ENCODE measurements at regions not wholly inside any gene's neighbourhood (a gene's known extent, or its start where the extent isn't known, plus 50 kb on each side); places are given as distances from the start of the nearest gene placed in this dataset.
A peak's percentile ranks its signal among the peaks of the same experiment; 100 is the strongest.

DNA sequence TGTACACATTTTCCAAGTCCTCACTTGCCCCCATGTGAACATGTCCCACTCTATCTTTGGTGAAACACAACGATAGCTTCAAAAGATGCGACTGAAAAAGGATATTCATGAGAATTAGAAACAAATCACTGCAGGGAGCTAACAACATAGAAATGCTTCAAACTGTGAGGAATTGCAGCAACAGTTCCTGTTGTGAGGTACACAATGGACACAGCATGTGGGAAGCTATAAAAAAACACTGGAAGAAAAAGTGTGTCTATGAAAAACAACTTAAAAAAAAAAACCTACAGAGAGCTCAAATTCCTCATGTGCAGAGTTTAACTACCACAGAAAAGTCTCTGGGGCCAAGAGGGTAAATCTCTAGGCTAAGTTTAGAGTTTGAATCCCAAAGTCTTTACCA, 51.6 kb upstream of the BLTP1 start:
- no peak overlapping the region for H3K4me3 ChIP-seq (ENCODE audit: low read depth, low read length)
- ChIA-PET CTCF (interaction anchor here (0.6 to 1.0 kb wide), 2 partner anchors 150 to 448 kb away, joined by 3 to 4 read pairs; no protein-coding TSS in a partner anchor), POLR2A (no interaction called here)
- no peak overlapping the region for H3K27ac ChIP-seq (ENCODE audit: low read depth, low read length)
- no peaks in the 10 kb centered on the region for H3K27me3 ChIP-seq (ENCODE audit: control insufficient read depth, insufficient read depth, low read length)
- TF ChIP-seq, protein P1, sequence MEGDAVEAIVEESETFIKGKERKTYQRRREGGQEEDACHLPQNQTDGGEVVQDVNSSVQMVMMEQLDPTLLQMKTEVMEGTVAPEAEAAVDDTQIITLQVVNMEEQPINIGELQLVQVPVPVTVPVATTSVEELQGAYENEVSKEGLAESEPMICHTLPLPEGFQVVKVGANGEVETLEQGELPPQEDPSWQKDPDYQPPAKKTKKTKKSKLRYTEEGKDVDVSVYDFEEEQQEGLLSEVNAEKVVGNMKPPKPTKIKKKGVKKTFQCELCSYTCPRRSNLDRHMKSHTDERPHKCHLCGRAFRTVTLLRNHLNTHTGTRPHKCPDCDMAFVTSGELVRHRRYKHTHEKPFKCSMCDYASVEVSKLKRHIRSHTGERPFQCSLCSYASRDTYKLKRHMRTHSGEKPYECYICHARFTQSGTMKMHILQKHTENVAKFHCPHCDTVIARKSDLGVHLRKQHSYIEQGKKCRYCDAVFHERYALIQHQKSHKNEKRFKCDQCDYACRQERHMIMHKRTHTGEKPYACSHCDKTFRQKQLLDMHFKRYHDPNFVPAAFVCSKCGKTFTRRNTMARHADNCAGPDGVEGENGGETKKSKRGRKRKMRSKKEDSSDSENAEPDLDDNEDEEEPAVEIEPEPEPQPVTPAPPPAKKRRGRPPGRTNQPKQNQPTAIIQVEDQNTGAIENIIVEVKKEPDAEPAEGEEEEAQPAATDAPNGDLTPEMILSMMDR (IDR thresholded peaks at IDR 0.05; ENCODE audit: low read depth, low read length): no peak
- H3K9me3 ChIP-seq (ENCODE audit: control insufficient read depth, insufficient read depth, low read length): no peaks in the 10 kb centered on the region
- DNase-seq (ENCODE audit: low read depth, low spot score): no peak

DNA sequence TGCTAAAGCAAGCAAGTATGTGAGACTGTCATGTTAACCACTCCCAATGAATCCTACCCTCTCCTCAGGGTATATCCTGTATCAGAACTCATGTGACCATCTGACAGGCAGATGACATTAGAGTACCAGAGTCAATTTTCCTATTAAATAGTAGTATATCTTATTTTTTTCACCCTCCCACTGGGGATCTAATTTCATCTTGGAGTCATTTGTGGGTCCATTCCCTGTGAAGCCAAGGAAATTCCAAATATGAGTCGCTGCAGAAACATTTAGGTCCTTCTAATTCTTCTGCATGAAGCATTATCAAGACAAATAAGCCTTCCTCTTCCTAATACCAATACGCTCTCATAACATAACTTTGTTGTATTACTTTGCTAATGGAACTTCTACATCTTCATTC, 52.2 kb upstream of the BLTP1 start:
- DNase-seq (ENCODE audit: low read depth, low spot score): peak; percentile 45
- ChIA-PET POLR2A (no interaction called here), CTCF (interaction anchor here (1.0 kb wide), 1 partner anchor 150 kb away, joined by 4 read pairs; no protein-coding TSS in a partner anchor)
- TF ChIP-seq, protein P1 (IDR thresholded peaks at IDR 0.05; ENCODE audit: low read depth, low read length): no peak
- H3K4me3 ChIP-seq (ENCODE audit: low read depth, low read length): no peak overlapping the region
- H3K9me3 ChIP-seq (ENCODE audit: control insufficient read depth, insufficient read depth, low read length): no peaks in the 10 kb centered on the region
- H3K27ac ChIP-seq (ENCODE audit: low read depth, low read length): no peak overlapping the region
- no peaks in the 10 kb centered on the region for H3K27me3 ChIP-seq (ENCODE audit: control insufficient read depth, insufficient read depth, low read length)

DNA sequence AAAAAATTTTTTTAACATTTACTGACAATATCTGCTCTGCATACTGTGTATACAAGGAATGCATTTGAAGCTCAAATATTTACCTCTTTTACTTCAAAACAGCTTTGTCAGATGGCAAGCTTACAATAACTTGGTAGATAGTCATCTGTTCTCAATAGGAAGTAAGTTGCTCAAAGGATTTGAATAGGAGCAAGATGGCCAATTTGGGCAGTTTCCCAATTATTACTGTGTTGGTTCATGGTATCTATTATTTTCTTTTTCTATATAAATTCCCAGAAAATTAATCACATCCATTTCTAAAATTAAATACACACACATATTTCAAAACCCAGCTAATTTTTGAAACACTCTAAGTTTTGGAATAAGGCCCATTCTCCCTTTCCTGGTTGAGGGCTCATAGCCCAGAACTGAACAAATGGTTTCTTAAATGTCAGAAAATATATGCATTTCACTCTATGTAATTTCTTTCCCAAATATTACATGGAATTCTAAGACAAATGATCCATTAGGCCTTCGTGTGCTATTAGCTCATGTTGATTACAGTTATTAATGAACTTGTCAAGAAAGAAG, 60.2 kb upstream of the BLTP1 start:
- no peak overlapping the region for H3K27ac ChIP-seq (ENCODE audit: low read depth, low read length)
- TF ChIP-seq, protein P1 (IDR thresholded peaks at IDR 0.05; ENCODE audit: low read depth, low read length): no peak
- ChIA-PET CTCF (no interaction called here), POLR2A (no interaction called here)
- no peak for DNase-seq (ENCODE audit: low read depth, low spot score)
- no peaks in the 10 kb centered on the region for H3K27me3 ChIP-seq (ENCODE audit: control insufficient read depth, insufficient read depth, low read length)
- no peaks in the 10 kb centered on the region for H3K9me3 ChIP-seq (ENCODE audit: control insufficient read depth, insufficient read depth, low read length)
- no peak overlapping the region for H3K4me3 ChIP-seq (ENCODE audit: low read depth, low read length)

DNA sequence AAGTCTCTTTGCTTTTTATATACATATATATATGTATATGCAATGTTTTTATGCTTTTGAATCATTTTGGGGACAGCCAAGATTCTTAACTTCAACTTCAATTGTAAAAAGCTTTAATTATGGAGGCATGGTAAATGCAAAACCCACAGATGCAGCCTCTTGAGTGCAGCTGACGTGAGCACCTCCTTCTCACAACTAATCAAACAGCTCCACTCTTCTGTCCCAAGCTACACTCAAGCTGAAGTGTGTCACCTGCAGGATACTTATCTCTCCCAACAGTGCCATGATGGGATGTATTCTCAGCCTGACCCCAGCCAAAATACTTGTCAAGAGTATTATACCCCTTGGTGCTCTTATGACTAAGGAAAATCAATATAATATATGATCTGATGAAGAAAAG, 60.7 kb upstream of the BLTP1 start:
- Histone ChIP-seq H3K27me3 (ENCODE audit: control insufficient read depth, insufficient read depth, low read length) (no peaks in the 10 kb centered on the region), H3K4me3 (ENCODE audit: low read depth, low read length) (no peak overlapping the region), H3K9me3 (ENCODE audit: control insufficient read depth, insufficient read depth, low read length) (no peaks in the 10 kb centered on the region), H3K27ac (ENCODE audit: low read depth, low read length) (no peak overlapping the region)
- ChIA-PET CTCF (no interaction called here), POLR2A (no interaction called here)
- DNase-seq (ENCODE audit: low read depth, low spot score): no peak
- TF ChIP-seq, protein P1 (IDR thresholded peaks at IDR 0.05; ENCODE audit: low read depth, low read length): no peak

DNA sequence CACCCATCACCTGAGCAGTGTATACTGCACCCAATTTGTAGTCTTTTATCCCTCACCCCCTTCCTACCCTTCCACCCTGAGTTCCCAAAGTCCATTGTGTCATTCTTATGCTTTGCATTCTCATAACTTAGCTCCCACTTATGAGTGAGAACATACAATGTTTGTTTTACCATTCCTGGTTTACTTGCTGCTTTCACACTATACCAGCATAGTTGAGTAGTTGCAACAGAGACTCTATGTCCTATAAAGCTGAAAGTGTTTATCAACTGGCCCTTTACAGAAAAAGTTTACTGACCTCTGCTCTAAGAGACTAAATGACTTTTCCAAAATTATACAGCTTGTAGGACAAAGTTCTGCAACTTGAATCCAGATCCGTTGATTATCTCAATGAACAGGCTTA, 61.1 kb upstream of the BLTP1 start:
- Histone ChIP-seq H3K27me3 (ENCODE audit: control insufficient read depth, insufficient read depth, low read length) (no peaks in the 10 kb centered on the region), H3K4me3 (ENCODE audit: low read depth, low read length) (no peak overlapping the region), H3K27ac (ENCODE audit: low read depth, low read length) (no peak overlapping the region), H3K9me3 (ENCODE audit: control insufficient read depth, insufficient read depth, low read length) (no peaks in the 10 kb centered on the region)
- CTCF ChIA-PET: no interaction called here
- TF ChIP-seq, protein P1 (IDR thresholded peaks at IDR 0.05; ENCODE audit: low read depth, low read length): no peak
- DNase-seq (ENCODE audit: low read depth, low spot score): no peak
- POLR2A ChIA-PET: no interaction called here

Measured in AG04450 (cell line).